Thyroid gland (tissue), 4 donors: ENCODE measurements at regions not wholly inside any gene's neighbourhood (a gene's known extent, or its start where the extent isn't known, plus 50 kb on each side); places are given as distances from the start of the nearest gene placed in this dataset.
"Not testable (repeated sequence)": the region's sequence is repeated elsewhere in the genome, so short reads cannot be mapped to it uniquely, and the experiment has no call there.

ENCODE experiments used
- CTCF ChIP-seq, 6 experiments: fragments of 200-600 bp in 3 of 6; fragments of 450-650 bp in 3 of 6; sonication (generic) in 3 of 6; IDR thresholded peaks; one replicate each; pipeline ENCODE4 v1.5.1; 2016 to 2019; ENCODE audit warnings: antibody characterized with exemption in 6 of 6, mild to moderate bottlenecking in 2 of 6, inconsistent platforms in 1 of 6, moderate library complexity in 1 of 6
- POLR2A ChIP-seq, 2 donors: fragments of 450-650 bp; IDR thresholded peaks; one replicate each; pipeline ENCODE4 v1.6.1; 2017; ENCODE audit warnings: antibody characterized with exemption in 2 of 2, mild to moderate bottlenecking in 2 of 2, moderate library complexity in 1 of 2

DNA sequence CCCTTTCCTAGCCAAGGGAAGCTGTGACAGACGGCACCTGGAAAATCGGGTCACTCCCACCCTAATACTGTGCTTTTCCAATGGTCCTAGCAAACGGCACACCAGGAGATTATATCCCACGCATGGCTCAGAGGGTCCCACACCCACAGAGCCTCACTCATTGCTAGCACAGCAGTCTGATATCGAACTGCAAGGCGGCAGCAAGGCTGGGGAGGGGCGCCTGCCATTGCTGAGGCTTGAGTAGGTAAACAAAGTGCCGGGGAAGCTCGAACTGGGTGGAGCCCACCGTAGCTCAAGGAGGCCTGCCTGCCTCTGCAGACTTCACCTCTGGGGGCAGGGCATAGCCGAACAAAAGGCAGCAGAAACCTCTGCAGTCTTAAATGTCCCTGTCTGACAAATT lies 91.4 kb upstream of the HMGXB4 start:
- not testable (repeated sequence) for TF ChIP-seq CTCF, POLR2A (IDR thresholded peaks at IDR 0.05)
